ENCODE measurements at regions not wholly inside any gene's neighbourhood (a gene's known extent, or its start where the extent isn't known, plus 50 kb on each side); places are given as distances from the start of the nearest gene placed in this dataset.

DNA sequence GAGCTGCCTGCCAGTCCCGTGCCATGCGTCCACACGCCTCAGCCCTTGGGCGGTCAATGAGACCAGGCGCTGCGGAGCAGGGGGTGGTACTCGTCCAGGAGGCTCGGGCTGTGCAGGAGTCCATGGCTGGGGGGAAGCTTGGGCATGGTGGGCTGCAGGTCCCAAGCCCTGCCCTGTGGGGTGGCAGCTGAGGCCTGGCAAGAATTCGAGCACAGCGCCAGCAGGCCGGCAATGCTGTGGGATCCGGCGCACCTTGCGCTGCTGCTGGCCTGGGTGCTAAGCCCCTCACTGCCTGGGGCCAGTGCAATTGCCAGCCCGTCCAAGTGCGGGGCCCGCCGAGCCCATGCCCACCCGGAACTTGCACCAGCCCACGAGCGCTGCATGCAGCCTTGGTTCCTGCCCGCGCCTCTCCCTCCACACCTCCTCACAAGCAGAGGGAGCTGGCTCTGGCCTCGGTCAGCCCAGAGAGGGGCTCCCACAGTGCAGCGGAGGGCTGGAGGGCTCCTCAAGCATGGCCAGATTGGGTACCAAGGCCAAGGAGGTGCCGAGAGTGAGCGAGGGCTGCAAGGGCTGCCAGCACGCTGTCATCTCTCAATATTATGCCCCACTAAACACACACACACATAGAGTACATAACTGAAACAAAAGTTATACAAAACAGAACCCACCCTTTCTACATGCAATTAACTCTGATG lies 307.7 kb downstream of the LMO4 start:
- H3K4me2 ChIP-seq = no peak overlapping the region

DNA sequence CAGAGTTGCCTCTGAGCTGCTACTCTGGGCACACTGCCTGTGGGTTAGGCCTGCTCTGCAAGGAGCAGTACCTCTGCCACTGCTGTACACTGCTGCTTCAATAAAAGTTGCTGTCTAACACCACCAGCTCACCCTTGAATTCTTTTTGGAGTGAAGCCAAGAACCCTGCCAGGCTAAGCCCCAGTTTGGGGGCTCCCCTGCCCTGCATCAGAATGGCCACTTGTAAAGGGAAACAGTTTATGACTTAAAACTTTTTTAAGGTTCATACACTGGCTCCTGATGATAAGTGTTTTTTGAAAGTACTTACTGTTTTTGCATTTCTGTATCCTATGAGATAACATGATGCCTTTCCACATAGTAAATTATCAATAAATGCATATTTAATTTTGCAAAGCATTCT lies 310.0 kb downstream of the LMO4 start:
- no peak overlapping the region for H3K9ac ChIP-seq
- H3K4me3 ChIP-seq = no peak overlapping the region
- H3K27me3 ChIP-seq = no peaks in the 10 kb centered on the region
- H4K20me1 ChIP-seq = no peaks in the 10 kb centered on the region
- TF ChIP-seq Cebpa-rat (IDR thresholded peaks at IDR 0.05) = no peak
- H3K9me3 ChIP-seq (replicated peaks in 1 of 11) = peaks cover 10 to 26% (median 20%) of the 10 kb centered on the region in 11 experiments
- H3K27ac ChIP-seq = no peak overlapping the region
- H3K4me1 ChIP-seq = peaks cover 0 to 7% (median 0%) of the 10 kb centered on the region in 10 experiments; a peak in 1 of 20 replicates
- no peaks in the 10 kb centered on the region; a peak in 1 of 22 replicates for H3K36me3 ChIP-seq
- H3K4me2 ChIP-seq = no peak overlapping the region

More for the DNA sequence above, 307.7 kb downstream of the LMO4 start:
- H3K4me1 ChIP-seq = no peaks in the 10 kb centered on the region
- no peak overlapping the region for H3K9ac ChIP-seq
- H3K9me3 ChIP-seq (replicated peaks in 1 of 11) = peaks cover 10 to 31% (median 22%) of the 10 kb centered on the region in 11 experiments
- no peak overlapping the region for H3K27ac ChIP-seq
- no peaks in the 10 kb centered on the region for H4K20me1 ChIP-seq
- no peaks in the 10 kb centered on the region for H3K27me3 ChIP-seq
- no peaks in the 10 kb centered on the region; a peak in 1 of 22 replicates for H3K36me3 ChIP-seq
- H3K4me3 ChIP-seq = no peak overlapping the region
- no peak for TF ChIP-seq Cebpa-rat (IDR thresholded peaks at IDR 0.05)

- Histone ChIP-seq H3K27me3 (no peaks in the 10 kb centered on the region), H3K4me1 (peaks cover 7 to 28% (median 11%) of the 10 kb centered on the region in 10 experiments; a peak in 13 of 20 replicates), H3K9me3 (replicated peaks in 1 of 11) (0 out of 22 replicates have a peak, but pooled peaks cover 0 to under 1% (median 0%) of the 10 kb centered on the region in 11 experiments), H3K4me3 (no peak overlapping the region), H4K20me1 (no peaks in the 10 kb centered on the region), H3K27ac (no peak overlapping the region), H3K36me3 (no peaks in the 10 kb centered on the region), H3K9ac (no peak overlapping the region), H3K4me2 (no peak overlapping the region)
- TF ChIP-seq Cebpa-rat (IDR thresholded peaks at IDR 0.05) = no peak
Measured at GRCh38 chr1:87641996-87642395, 313.3 kb downstream of the LMO4 start.

GRCh38 chr1:87642581-87643221 lies 314.0 kb downstream of the LMO4 start:
- H3K4me3 ChIP-seq = no peak overlapping the region
- TF ChIP-seq Cebpa-rat (IDR thresholded peaks at IDR 0.05) = no peak
- no peaks in the 10 kb centered on the region for H4K20me1 ChIP-seq
- H3K4me2 ChIP-seq = peak overlapping the region in 3 of 11 experiments; percentile 3 to 13 (median 3); a peak in 1 of 22 replicates
- H3K36me3 ChIP-seq = no peaks in the 10 kb centered on the region
- no peaks in the 10 kb centered on the region for H3K9me3 ChIP-seq (replicated peaks in 1 of 11)
- H3K27ac ChIP-seq = no peak overlapping the region
- no peaks in the 10 kb centered on the region for H3K27me3 ChIP-seq
- no peak overlapping the region for H3K9ac ChIP-seq
- peaks cover 7 to 28% (median 11%) of the 10 kb centered on the region in 10 experiments; a peak in 13 of 20 replicates for H3K4me1 ChIP-seq

DNA sequence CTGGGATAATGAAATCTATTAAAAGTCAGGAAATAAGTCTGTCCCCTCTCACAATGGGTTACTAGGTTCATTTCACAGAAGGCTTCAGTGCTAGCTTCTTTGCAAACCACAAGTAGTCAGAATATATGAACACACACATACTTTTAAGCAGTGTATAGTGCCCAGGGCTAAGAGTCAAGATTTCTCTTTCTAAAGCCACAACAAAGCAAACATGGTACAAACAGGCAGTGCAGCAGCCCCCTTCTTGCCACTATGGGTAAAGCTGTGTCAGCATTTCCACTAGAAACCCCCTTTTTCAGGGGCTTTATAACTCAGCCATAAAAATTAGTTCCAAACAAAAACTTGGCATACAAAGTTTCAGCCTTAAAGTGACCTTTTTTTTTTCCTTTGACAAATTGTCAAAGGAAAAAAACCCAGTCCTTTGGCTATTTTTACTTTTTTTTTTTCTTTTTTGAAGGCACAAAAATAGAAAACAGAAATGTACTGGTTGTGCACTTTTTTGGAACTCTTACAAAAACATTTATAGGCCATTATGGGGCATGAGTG lies 315.4 kb downstream of the LMO4 start:
- Histone ChIP-seq H3K9ac (no peak overlapping the region), H3K9me3 (replicated peaks in 1 of 11) (no peaks in the 10 kb centered on the region), H4K20me1 (no peaks in the 10 kb centered on the region), H3K36me3 (no peaks in the 10 kb centered on the region), H3K4me2 (peak overlapping the region in 5 of 11 experiments; percentile 7 to 56 (median 46); a peak in 6 of 22 replicates), H3K4me3 (no peak overlapping the region), H3K27ac (peak overlapping the region in 1 of 11 experiments; percentile 58; a peak in 1 of 22 replicates), H3K27me3 (no peaks in the 10 kb centered on the region), H3K4me1 (peaks cover 7 to 28% (median 11%) of the 10 kb centered on the region in 10 experiments; a peak in 13 of 20 replicates)
- TF ChIP-seq Cebpa-rat (IDR thresholded peaks at IDR 0.05) = no peak

DNA sequence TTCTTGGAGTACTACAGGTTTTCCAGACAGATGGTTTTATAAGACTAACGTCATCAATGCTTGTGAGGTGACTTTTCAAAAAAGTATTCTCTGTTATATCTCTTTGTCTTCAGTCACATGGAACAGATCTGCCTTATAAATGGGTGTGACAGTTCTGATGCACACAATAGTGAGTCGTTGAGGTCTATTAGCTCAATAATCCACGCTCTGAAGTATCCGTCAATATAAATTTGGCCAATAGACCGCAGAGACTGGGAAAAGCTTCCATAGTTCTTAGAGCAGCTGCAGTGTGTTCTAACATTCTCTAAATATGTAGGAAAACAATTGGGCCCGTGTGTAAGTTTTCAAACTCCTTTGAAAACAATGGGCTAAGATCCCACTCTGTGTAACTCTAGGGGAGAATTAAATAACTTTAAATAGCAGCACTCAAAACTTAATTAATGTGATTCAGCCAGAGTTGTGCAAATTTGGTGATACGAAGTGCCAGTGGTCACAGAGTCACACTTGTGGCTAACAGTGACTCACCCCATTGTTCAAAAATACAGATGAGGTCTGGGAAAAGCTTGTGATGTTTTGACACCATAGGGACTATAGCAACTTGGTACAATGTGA lies 316.0 kb downstream of the LMO4 start:
- Histone ChIP-seq H3K4me1 (peaks cover 7 to 28% (median 11%) of the 10 kb centered on the region in 10 experiments; a peak in 13 of 20 replicates), H3K4me2 (peak overlapping the region in 8 of 11 experiments; percentile 1 to 56 (median 26); a peak in 10 of 22 replicates), H3K9me3 (replicated peaks in 1 of 11) (no peaks in the 10 kb centered on the region), H3K9ac (no peak overlapping the region), H4K20me1 (no peaks in the 10 kb centered on the region), H3K27ac (peak overlapping the region in 2 of 11 experiments; percentile 49 to 58; a peak in 4 of 22 replicates), H3K36me3 (no peaks in the 10 kb centered on the region), H3K27me3 (no peaks in the 10 kb centered on the region), H3K4me3 (no peak overlapping the region)
- TF ChIP-seq Cebpa-rat (IDR thresholded peaks at IDR 0.05) = 0 out of 22 replicates have a peak, but pooled peaks of 1 of the 11 experiments have one; percentile 14

GRCh38 chr1:87647430-87648177 lies 318.9 kb downstream of the LMO4 start:
- no peaks in the 10 kb centered on the region for H3K36me3 ChIP-seq
- no peaks in the 10 kb centered on the region for H4K20me1 ChIP-seq
- H3K4me3 ChIP-seq = no peak overlapping the region
- H3K27ac ChIP-seq = no peak overlapping the region
- H3K27me3 ChIP-seq = no peaks in the 10 kb centered on the region
- peaks cover 7 to 24% (median 11%) of the 10 kb centered on the region in 10 experiments; a peak in 13 of 20 replicates for H3K4me1 ChIP-seq
- no peak overlapping the region for H3K9ac ChIP-seq
- no peak overlapping the region for H3K4me2 ChIP-seq
- H3K9me3 ChIP-seq (replicated peaks in 1 of 11) = no peaks in the 10 kb centered on the region
- TF ChIP-seq Cebpa-rat (IDR thresholded peaks at IDR 0.05) = no peak

DNA sequence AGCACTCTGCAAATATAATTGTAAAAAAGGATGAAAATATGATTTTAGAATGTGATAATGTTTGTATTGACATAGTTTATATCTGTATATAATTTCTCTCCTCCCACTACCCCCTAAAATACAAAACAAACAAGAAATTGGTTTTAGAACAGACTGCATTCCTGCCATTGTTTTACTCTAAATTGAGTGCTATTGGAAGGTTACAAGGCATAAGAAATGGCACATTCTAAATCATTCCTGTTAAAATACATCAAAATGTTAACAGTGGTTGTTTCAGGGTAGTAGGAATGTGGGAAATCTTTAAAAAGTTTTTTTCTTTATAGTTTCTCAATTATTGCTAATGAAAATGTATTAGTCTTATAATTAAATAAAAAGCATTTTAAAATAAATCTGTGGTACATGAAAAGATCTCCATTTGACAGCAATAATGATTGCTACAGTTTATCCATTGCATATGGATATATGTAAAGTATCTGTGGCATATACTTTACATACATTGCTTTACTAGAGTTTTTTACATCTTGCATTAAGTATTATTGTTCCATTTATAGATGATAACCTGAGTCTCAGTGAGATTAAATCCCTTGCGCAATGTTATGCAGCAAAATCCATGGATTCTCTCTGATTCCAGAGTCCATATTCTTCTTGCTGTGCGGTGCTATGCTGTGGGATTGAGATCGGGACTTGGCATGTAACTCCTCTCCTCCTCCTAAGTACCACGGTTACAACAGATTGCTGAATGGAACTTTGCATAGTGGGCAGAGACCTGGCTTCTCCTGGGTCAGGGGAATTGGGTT lies 319.8 kb downstream of the LMO4 start:
- Histone ChIP-seq H3K4me3 (no peak overlapping the region), H3K36me3 (no peaks in the 10 kb centered on the region), H3K4me2 (no peak overlapping the region), H3K27me3 (no peaks in the 10 kb centered on the region), H3K9ac (no peak overlapping the region), H3K4me1 (peaks cover 7 to 21% (median 11%) of the 10 kb centered on the region in 10 experiments; a peak in 13 of 20 replicates), H3K27ac (no peak overlapping the region), H4K20me1 (no peaks in the 10 kb centered on the region), H3K9me3 (replicated peaks in 1 of 11) (no peaks in the 10 kb centered on the region)
- TF ChIP-seq Cebpa-rat (IDR thresholded peaks at IDR 0.05) = no peak

All from BLaER1 treated with 17β-estradiol and CSF1 and Interleukin-3, amounts not matched to agents 10 nM and 100 nM (cell line).